H9 (cell line): ENCODE measurements at regions not wholly inside any gene's neighbourhood (a gene's known extent, or its start where the extent isn't known, plus 50 kb on each side); places are given as distances from the start of the nearest gene placed in this dataset.
"Not testable (repeated sequence)": the region's sequence is repeated elsewhere in the genome, so short reads cannot be mapped to it uniquely, and the experiment has no call there.

ENCODE experiments used
- DNase-seq: peaks from one replicate; pipeline ENCODE4 v3.0.0-alpha.2; 2017
- H2AFZ ChIP-seq: one replicate; pipeline ENCODE4 v1.6.1; 2013; ENCODE audit warnings: mild to moderate bottlenecking, low read length, control low read depth, moderate library complexity
- H2AK5ac ChIP-seq: 2 replicates; pipeline ENCODE4 v1.6.1; 2013; ENCODE audit warnings: low read length, control low read depth, mixed read lengths; ENCODE audit not compliant: insufficient read length
- H2BK120ac ChIP-seq: one replicate; pipeline ENCODE4 v1.6.1; 2013; ENCODE audit warnings: low read depth, mild to moderate bottlenecking, low read length, control low read depth, inconsistent platforms; ENCODE audit not compliant: poor library complexity, severe bottlenecking
- H2BK12ac ChIP-seq: 2 replicates; pipeline ENCODE4 v1.6.1; 2013; ENCODE audit warnings: low read length, control low read depth, mixed read lengths, low read depth; ENCODE audit not compliant: insufficient read length
- H2BK15ac ChIP-seq: 2 replicates; pipeline ENCODE4 v1.6.1; 2013; ENCODE audit warnings: low read depth, low read length, control low read depth
- H2BK20ac ChIP-seq: one replicate; pipeline ENCODE4 v1.6.1; 2013; ENCODE audit warnings: low read depth, mild to moderate bottlenecking, low read length, control low read depth, inconsistent platforms; ENCODE audit not compliant: poor library complexity, severe bottlenecking
- H2BK5ac ChIP-seq: 2 replicates; pipeline ENCODE4 v1.6.1; 2013; ENCODE audit warnings: low read length, control low read depth, mixed read lengths; ENCODE audit not compliant: insufficient read length
- H3K14ac ChIP-seq: 2 replicates; pipeline ENCODE4 v1.6.1; 2013; ENCODE audit warnings: low read length, control low read depth; ENCODE audit not compliant: insufficient read depth
- H3K18ac ChIP-seq: 2 replicates; pipeline ENCODE4 v1.6.1; 2013; ENCODE audit warnings: low read depth, mild to moderate bottlenecking, mixed read lengths, low read length, control low read depth; ENCODE audit not compliant: insufficient read length
- H3K23ac ChIP-seq: 2 replicates; pipeline ENCODE4 v1.6.1; 2013; ENCODE audit warnings: low read length, control low read depth, mixed read lengths, low read depth; ENCODE audit not compliant: insufficient read length
- H3K23me2 ChIP-seq: 2 replicates; pipeline ENCODE4 v1.6.1; 2013; ENCODE audit warnings: low read depth, mild to moderate bottlenecking, mixed read lengths, low read length, control low read depth; ENCODE audit not compliant: insufficient read length, poor library complexity, severe bottlenecking
- H3K27ac ChIP-seq: 2 replicates; pipeline ENCODE4 v1.5.1; 2013; ENCODE audit warnings: low read length, control low read depth, mixed read lengths, low read depth; ENCODE audit not compliant: insufficient read length
- H3K27me3 ChIP-seq: 2 replicates; pipeline ENCODE4 v1.6.1; 2013; ENCODE audit warnings: low read length, control low read depth, inconsistent platforms; ENCODE audit not compliant: insufficient read depth
- H3K4ac ChIP-seq: 2 replicates; pipeline ENCODE4 v1.6.1; 2013; ENCODE audit warnings: low read depth, mild to moderate bottlenecking, control low read depth, inconsistent platforms, low read length, moderate library complexity
- H3K4me1 ChIP-seq: 2 replicates; pipeline ENCODE4 v1.6.1; 2013; ENCODE audit warnings: low read length, control low read depth, inconsistent platforms; ENCODE audit not compliant: insufficient read depth
- H3K4me2 ChIP-seq: 2 replicates; pipeline ENCODE4 v1.6.1; 2013; ENCODE audit warnings: low read length, control low read depth, mixed read lengths; ENCODE audit not compliant: insufficient read length, insufficient read depth
- H3K56ac ChIP-seq: 2 replicates; pipeline ENCODE4 v1.6.1; 2013; ENCODE audit warnings: low read depth, mild to moderate bottlenecking, mixed read lengths, low read length, control low read depth; ENCODE audit not compliant: insufficient read length
- H3K79me1 ChIP-seq: 2 replicates; pipeline ENCODE4 v1.6.1; 2013; ENCODE audit warnings: low read depth, mild to moderate bottlenecking, moderate library complexity, low read length, control low read depth, inconsistent platforms; ENCODE audit not compliant: insufficient read depth, poor library complexity, severe bottlenecking
- H3K79me2 ChIP-seq: 2 replicates; pipeline ENCODE4 v1.6.1; 2013; ENCODE audit warnings: low read length, control low read depth, inconsistent platforms; ENCODE audit not compliant: insufficient read depth
- H3K9ac ChIP-seq: 2 replicates; pipeline ENCODE4 v1.6.1; 2013; ENCODE audit warnings: low read length, control low read depth, mixed read lengths; ENCODE audit not compliant: insufficient read length; ENCODE audit errors: extremely low read depth
- H3K9me3 ChIP-seq: one replicate; pipeline ENCODE4 v1.6.1; 2013; ENCODE audit warnings: low read depth, low read length, inconsistent platforms; ENCODE audit not compliant: control insufficient read depth
- H3T11ph ChIP-seq: one replicate; pipeline ENCODE4 v1.6.1; 2013; ENCODE audit warnings: mild to moderate bottlenecking, low read length, control low read depth, inconsistent platforms
- H4K20me1 ChIP-seq: one replicate; pipeline ENCODE4 v1.6.1; 2013; ENCODE audit not compliant: control insufficient read depth, insufficient read length, insufficient read depth
- H4K5ac ChIP-seq: 2 replicates; pipeline ENCODE4 v1.6.1; 2013; ENCODE audit warnings: low read depth, mild to moderate bottlenecking, mixed read lengths, low read length, control low read depth; ENCODE audit not compliant: insufficient read length
- H4K8ac ChIP-seq: replicated peaks from 2 replicates; pipeline ENCODE4 v1.6.1; 2013; ENCODE audit warnings: low read length, control low read depth, mixed read lengths, low read depth; ENCODE audit not compliant: insufficient read length
- H4K91ac ChIP-seq: 2 replicates; pipeline ENCODE4 v1.6.1; 2013; ENCODE audit warnings: low read depth, mild to moderate bottlenecking, moderate library complexity, mixed read lengths, low read length, control low read depth; ENCODE audit not compliant: insufficient read length
- H3K27ac Mint-ChIP-seq, 3 experiments: 2 replicates in 2 of 3; 3 replicates in 1 of 3; pipeline ENCODE4 v1.8.0; 2020 to 2021; ENCODE audit warnings: mixed read lengths in 3 of 3, mild to moderate bottlenecking in 1 of 3, moderate library complexity in 1 of 3
- H3K27me3 Mint-ChIP-seq: 2 replicates; pipeline ENCODE4 v1.8.0; 2021; ENCODE audit warnings: low read depth, mild to moderate bottlenecking, moderate library complexity, mixed read lengths
- H3K36me3 Mint-ChIP-seq, 3 experiments: 2 replicates in 2 of 3; 3 replicates in 1 of 3; pipeline ENCODE4 v1.8.0; 2020 to 2021; ENCODE audit warnings: low read depth in 3 of 3, mixed read lengths in 3 of 3; ENCODE audit not compliant: insufficient read depth in 1 of 3
- H3K4me1 Mint-ChIP-seq, 2 experiments: 2 replicates each; pipeline ENCODE4 v1.8.0; 2020; ENCODE audit warnings: mixed read lengths in 2 of 2
- H3K4me3 Mint-ChIP-seq, 2 experiments: 2 replicates in 1 of 2; 3 replicates in 1 of 2; pipeline ENCODE4 v1.8.0; 2020 to 2021; ENCODE audit warnings: mild to moderate bottlenecking in 2 of 2, mixed read lengths in 2 of 2, moderate library complexity in 1 of 2
- H3K9me3 Mint-ChIP-seq, 2 experiments: 2 replicates in 1 of 2; 3 replicates in 1 of 2; pipeline ENCODE4 v1.8.0; 2020; ENCODE audit warnings: mild to moderate bottlenecking in 2 of 2, mixed read lengths in 2 of 2, moderate library complexity in 1 of 2
- WGBS: extraction: QIAGEN DNeasy Blood & Tissue Kit; methylation state at CpG from one replicate; pipeline ENCODE4 v1.1.7; 2013; ENCODE audit warnings: missing lambda C conversion rate, low lambda C conversion rate, mixed read lengths; ENCODE audit not compliant: insufficient read length; ENCODE audit errors: extremely low coverage; 5-methylcytosine and 5-hydroxymethylcytosine counted together

GRCh38 chr1:228796945-228797344 is 61.7 kb downstream of the RHOU start:
- H3K4me1 ChIP-seq, H3K27me3 Mint-ChIP-seq, H3K4me2 ChIP-seq, H3K27me3 ChIP-seq, H3K27ac Mint-ChIP-seq, H3K23ac ChIP-seq, H3K56ac ChIP-seq, H4K5ac ChIP-seq, H3K9me3 Mint-ChIP-seq, H2AK5ac ChIP-seq, H3K9ac ChIP-seq, H3K4me1 Mint-ChIP-seq, H3K79me1 ChIP-seq, H2BK12ac ChIP-seq, H3T11ph ChIP-seq, H3K4ac ChIP-seq, H2BK5ac ChIP-seq, H2BK20ac ChIP-seq, H2AFZ ChIP-seq, H3K36me3 Mint-ChIP-seq, H3K4me3 Mint-ChIP-seq, H4K20me1 ChIP-seq, H3K27ac ChIP-seq, H3K23me2 ChIP-seq, H3K14ac ChIP-seq, H2BK15ac ChIP-seq, H3K79me2 ChIP-seq, H4K8ac ChIP-seq, H4K91ac ChIP-seq, H2BK120ac ChIP-seq, H3K18ac ChIP-seq, H3K9me3 ChIP-seq, DNase-seq: not testable (repeated sequence)
- no CpG with 5 or more reads among the region's 7 CpGs for WGBS
